HK-2 (cell line): ENCODE measurements at regions not wholly inside any gene's neighbourhood (a gene's known extent, or its start where the extent isn't known, plus 50 kb on each side); places are given as distances from the start of the nearest gene placed in this dataset.
"Not testable (repeated sequence)": the region's sequence is repeated elsewhere in the genome, so short reads cannot be mapped to it uniquely, and the experiment has no call there.

ENCODE experiments used
- DNase-seq: peaks from one replicate; pipeline ENCODE4 v3.0.0-alpha.2; 2018; ENCODE audit not compliant: unreplicated experiment

DNA sequence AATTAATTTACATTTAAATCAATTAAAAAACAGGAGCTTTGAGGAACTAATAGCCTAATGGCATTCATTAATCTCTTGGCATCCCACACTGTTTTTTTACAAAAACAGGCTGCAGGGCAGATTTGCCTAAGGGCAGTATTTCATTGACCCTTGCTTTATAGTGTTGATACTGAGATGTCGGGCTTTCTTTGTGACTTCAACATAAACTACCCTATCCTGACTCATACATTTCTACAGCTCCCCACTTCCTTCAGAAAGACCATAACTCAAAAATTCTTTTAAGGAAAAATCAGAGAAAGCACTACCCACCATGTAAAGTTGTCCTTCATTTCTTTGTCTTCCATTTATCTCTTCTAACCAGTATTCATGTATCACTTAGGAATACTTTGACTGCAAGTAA, 92.2 kb upstream of the NT5E start:
- no peak for DNase-seq

DNA sequence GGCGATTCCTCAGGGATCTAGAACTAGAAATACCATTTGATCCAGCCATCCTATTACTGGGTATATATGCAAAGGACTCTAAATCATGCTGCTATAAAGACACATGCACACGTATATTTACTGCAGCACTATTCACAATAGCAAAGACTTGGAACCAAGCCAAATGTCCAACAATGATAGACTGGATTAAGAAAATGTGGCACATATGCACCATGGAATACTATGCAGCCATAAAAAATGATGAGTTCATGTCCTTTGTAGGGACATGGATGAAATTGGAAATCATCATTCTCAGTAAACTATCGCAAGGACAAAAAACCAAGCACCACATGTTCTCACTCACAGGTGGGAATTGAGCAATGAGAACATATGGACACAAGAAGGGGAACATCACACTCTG, 93.1 kb upstream of the NT5E start:
- DNase-seq: not testable (repeated sequence)

DNA sequence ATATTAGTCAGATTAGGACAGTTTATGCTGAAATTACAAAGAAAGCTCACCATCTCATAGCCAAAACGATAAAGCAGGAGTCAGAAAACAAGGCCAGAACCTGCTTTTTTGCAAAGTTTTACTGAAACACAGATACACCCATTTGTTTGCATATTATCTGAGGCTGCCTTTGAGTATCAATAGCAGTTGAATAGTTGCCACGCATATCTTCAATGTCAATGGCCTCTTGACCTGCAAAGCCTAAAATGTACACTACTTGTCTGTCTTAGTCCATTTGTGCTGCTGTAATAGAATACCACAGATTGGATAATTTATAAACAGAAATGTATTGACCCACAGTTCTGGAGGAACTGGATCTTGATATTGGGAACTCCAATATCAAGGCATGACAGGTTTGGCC, 94.1 kb upstream of the NT5E start:
- no peak for DNase-seq

DNA sequence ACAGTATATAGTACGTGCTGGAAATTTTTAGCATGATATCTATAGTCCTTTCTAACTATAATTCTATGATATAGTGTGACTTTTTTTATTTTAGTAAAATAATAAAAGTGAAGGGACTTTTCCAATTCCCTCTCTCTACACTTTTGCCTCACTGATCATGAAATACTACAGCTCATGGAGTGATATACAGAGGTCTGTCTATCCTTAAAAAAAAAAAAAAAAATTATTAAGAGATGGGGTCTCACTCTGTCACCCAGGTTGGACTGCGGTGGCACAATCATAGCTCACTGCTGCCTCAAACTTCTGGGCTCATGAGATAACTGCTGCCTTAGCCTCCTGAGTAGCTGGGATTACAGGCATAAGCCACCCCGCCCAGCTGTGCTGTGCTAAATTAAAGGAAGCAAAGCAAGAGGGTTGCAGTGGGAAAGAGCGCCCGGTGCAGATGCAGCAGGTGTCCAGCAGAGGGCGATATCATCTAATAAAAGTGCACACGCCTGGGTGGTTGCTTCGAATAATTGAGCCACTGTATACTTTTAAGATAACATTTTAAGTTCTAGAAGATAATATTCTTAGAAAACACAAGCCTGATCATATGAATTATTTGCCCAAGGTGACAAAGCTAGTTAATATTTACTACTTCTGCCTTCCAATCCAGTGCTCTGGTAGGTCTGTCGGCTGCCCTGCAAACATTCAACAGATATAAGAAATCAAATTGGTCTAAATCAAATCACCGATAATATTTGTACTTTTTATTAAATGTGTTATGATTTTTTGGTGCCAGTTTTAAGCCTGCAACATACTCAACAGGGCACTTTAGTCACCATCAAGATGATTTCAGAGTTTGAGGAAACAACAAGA, 94.9 kb upstream of the NT5E start:
- DNase-seq: peak; percentile 66

DNA sequence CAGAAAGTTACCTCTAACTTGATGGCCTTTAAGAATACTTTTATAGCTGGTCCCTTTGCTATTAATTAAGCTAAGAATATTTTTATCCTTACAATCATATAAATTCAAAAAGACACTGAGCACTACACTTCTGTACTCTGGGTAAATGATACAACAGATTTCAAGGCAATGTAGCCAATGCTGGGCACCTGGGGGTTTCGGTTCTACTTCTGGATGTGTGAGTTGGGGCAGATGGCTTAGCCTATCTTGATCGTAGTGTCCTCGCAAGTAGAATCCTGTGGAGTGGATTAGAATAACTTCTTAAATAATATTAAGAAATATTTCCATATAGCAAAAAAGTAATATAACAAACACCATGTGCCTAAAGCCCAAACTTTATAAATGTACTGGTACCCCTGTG, 96.9 kb upstream of the NT5E start:
- no peak for DNase-seq

DNA sequence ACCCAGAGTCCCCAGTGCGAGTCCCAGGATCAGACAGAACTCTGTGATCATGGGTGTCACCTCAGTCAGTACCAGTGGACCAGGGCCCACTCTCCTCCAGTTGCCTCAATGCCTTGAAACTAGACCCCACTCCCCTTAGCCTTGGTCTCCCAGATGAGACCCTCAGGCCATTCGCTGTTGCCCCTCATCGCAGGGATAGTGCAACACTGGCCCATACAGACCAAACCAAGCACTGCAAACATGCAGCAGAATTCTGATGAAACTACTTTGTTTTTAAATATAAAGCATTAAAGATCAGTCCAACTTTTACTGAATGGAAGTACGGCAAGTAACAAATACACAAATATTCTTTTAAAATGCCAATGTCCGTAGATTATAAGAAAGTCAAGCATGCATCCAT, 101.2 kb upstream of the NT5E start:
- no peak for DNase-seq

DNA sequence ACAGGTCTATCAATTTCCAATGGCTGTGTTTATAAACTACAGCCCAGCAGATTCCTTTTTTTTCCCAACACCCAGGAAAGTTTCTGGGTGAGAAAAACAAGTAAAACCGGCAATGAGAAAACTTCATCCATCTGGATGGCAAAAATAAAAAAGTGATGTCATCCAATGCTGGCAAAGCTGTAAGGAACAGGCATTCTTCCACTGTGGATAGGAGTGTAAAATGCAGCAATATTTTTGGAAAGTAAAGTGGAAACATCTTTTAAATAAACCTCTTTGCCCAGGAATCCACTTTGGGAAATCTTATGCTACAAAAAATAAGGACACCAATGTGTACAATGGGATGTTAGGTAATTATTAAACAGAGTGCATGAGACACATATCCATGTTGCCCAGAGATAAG, 102.1 kb upstream of the NT5E start:
- DNase-seq: no peak

DNA sequence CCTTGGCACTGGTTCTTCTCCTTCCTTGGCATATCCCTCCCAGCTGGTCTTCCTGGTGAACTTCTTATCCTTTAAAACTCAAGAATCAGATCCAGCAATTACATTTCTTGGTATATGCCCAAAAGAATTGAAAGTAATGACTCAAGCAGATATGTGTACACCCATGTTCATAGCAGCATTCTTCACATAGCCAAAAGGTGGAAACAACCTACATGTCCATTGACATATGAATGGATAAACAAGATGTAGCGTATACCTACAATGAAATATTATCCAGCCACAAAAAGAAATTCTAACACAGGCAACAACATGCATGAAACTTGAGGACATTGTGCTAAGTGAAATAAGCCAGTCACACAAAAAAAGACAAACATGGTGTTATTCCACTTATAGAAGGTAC, 103.7 kb upstream of the NT5E start:
- no peak for DNase-seq

DNA sequence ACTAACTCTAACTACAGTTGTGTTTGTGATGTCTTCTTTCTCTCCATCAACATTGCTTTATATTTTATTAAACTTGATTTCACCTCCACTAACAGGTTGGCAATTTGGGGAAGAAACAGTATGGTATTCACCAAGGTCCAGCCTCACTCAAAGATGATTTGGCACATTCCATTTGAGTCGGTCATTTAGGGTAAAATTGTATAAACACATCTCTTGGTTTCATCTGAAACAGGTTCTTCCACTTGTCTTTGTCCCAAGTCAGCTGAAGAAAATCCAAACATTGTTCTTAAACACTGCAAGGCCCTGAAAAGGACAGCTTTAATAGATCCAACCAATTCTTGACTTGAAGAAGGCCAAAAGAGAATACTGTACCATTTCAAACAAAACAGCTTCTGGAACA, 104.9 kb upstream of the NT5E start:
- no peak for DNase-seq

DNA sequence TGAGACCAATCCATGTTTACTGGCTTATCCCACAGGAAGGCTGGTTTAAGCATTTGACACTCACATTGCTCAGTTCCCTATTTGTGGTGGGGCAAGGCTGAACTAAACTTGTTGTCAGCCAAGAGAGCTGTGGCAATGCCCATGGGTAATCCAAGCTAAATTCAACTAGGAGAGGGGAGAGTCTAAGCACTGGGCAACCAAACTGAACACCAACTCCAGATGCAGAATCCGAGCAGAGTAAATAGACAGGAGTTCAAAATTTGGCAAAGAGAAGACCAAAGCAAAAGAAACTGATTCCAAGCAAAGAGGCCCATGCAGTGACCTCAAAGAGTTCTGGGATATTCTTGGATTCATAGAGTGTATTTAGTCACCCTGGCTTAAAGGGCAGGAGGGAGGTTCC, 106.5 kb upstream of the NT5E start:
- DNase-seq: no peak

DNA sequence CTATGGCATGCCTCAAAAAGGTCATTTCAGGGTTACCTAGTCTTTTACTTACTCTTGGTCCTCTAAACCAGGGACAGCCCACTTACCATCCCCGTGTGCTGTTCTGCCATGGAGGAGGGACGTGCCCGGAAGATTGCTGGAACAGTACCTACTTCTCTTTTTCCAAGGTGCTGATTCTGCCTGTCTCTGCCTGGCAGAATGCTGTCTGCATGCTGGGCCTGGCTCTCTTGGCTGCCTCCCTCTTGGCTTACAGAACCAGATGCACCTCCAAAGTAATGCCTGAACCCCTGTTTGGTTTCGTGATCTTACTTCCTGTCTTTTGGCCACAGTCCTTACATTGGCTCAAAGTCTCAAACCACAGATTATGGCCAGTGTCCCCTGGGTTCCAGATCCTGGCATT, 120.7 kb upstream of the NT5E start:
- no peak for DNase-seq

DNA sequence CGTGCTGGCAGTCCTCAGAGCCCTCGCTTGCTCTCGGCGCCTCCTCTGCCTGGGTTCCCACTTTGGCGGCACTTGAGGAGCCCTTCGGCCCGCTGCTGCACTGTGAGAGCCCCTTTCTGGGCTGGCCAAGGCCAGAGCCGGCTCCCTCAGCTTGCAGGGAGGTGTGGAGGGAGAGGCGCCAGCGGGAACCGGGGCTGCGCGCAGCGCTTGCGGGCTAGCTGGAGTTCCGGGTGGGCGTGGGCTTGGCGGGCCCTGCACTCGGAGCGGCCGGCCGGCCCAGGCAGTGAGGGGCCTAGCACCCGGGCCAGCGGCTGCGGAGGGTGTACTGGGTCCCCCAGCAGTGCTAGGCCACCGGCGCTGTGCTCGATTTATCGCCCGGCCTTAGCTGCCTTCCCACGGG, 124.1 kb upstream of the NT5E start:
- DNase-seq: not testable (repeated sequence)

DNA sequence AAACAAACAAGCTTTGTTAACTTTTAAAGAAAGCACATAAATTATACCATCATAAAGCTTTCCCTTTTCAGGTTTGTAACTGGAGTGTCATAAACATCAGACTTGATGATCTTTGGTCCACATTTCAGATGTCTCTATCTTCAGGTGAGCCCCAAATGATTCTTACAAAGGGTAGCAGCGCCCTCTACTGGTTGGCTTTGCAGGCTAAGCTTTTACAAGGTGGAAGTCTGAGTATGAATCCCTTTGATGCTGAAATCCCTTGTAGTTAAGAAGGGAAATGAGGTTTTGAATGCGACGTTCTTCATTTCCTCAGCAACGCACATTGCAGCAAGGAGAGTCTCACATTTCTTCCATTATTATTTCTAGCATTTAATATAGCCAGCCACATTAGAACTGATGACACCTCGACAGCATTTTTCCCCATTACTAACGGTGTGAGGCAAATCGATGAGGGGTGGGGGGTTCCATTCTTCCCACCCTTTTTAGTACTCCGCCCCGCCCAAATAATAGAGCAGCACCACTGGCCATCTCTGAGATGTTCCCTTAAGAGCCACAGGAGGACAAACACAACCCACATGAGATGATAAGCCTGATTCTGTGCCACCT, 126.3 kb upstream of the NT5E start:
- DNase-seq: peak; percentile 70

DNA sequence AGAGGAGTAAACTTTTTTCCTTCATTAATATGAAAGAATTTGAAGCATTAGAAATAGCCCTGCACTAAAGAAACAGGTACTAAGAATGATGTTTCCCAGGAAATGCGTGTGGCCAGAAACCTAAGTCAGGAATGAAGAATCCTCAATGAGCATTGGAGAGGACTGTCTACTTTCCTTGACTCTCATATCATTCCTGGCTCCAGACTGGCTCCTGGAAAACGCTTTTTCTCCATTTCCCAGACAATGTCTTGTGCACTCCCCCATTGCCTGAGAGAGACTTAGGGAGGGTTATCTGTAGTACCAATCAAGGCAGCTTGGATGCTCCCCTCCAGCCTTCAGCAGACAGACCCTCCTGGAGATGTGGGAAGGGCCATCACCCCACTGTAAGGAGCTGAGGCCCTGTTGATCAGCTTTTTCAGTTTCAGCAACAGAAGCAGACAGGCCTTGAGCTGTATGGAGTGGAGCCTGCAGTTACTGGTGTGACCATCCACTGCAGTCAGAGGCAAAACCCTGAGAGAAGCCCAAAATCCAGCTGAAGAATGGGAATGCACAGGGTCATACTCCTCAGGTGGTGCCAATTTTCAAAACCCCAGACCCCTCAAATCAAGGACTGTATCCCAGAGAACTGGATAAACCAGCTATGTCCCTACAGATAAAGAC, 127.3 kb upstream of the NT5E start:
- no peak for DNase-seq

DNA sequence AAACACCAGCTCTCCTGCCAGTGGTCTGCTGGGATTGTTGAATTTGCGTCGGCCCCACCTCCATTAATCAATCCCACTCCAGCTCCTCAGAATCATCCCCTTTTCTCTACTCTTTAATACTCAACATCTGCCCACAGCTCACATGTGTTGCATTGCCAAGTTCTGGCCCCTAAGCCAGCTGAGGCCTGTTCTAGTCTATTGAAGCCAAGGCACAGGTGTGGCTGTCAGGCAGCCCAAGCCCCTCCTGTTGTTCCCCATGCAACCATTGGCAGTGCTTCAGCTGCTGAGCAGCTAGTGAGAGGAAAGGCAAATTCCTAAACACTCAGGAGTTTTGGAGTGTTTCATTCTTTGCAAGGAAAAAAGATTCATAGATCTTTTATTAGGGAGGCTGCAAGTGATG, 128.0 kb upstream of the NT5E start:
- DNase-seq: no peak

DNA sequence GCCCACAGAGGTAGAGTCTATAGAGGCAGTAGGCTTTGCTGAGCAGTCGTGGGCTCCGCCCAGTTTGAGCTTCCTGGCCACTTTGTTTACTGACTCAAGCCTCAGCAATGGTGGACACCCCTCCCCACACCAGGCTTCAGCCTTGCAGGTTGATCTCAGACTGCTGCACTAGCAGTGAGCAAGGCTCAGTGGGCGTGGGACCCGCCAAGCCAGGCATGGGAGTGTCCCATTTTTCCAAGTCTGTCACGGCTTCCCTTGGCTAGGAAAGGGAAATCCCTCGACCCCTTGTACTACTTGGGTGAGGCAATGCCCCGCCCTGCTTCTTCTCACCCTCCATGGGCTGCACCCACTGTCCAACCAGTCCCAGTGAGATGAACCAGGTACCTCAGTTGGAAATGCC, 135.3 kb upstream of the NT5E start:
- DNase-seq: no peak

DNA sequence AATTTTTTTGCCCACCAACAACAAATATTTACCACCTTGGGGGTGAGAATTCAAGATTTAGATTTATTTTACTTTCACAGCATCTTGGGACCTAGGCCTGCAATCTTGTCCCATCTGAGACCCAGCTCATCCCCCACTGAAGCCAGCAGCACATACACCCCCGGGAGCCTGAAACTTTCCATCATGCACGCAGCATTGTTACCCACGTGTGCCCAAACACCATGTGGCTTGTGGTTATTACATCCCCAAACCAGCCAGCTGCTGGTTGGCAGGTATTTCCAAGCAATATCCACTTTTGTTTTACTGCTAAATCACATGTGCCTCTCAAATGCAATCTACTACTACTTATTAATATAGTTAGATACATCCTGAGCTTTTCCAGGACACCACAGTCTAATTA, 149.3 kb upstream of the NT5E start:
- DNase-seq: no peak

DNA sequence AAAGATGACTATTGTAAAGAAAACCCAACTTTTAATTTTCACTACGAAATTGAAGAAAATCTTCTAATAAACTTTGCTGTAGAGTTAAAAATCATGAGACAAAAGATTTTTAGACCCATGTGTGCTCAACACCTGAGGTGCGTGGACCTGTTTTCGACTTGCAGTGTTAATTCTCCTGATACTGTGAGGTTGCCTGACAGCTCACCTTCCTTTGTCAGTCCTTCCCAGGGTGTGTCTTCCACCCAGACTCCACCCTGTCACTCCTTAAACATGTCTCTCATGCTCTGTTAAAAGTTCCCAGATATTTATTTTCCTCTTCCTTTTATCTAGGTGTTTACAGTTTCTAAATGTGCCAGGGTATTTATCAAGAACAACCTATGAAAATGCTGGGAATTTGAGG, 151.3 kb upstream of the NT5E start:
- no peak for DNase-seq

DNA sequence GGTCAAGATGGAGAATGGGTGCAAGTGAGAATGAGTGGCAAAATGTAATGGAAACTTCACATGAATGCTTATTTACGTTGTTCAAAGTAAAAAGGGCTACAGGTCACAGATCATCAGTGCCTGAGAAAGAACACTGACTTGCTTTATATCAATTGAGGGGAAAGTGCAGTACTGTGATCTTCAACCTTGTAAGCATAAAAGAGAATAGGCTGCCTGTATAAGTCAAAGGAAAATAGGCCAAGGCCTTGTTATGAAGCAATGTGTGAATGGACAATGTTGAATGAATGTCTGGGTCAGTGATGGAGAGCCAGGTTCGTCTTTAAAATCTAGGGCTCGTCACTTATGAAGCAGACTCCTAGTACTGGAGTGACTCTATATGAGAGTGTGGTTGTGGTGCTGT, 158.6 kb upstream of the NT5E start:
- no peak for DNase-seq

DNA sequence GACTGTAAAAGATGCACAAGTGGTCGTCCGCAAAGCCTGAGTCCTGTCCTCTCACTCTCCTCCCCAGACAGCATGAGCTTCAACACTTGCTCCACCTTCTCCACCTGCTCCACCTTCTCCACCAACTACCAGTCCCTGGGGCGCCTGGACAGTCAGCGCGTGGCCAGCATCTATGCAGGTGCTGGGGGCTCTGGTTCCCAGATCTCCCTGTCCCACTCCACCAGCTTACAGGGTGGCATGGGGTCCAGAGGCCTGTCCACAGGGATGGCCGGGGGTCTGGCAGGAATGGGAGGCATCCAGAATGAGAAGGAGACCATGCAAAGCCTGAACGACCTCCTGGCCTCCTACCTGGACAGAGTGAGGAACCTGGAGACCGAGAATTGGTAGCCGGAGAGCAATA, 162.2 kb upstream of the NT5E start:
- DNase-seq: no peak

DNA sequence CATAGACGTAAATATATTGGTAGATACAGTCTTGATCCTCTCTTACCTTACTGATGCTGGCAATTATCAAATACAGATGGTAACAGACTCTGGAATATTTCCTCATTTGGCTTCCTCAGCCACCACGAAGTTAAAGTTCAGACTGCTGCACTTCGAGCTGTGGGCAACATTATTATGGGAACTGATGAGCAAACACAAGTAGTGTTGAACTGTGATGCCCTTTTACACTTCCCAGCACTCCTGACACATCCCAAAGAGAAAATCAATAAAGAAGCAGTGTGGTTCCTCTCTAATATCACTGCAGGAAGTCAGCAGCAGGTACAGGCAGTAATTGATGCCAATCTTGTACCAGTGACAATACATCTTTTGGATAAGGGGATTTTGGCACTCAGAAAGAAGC, 162.7 kb upstream of the NT5E start:
- DNase-seq: no peak

DNA sequence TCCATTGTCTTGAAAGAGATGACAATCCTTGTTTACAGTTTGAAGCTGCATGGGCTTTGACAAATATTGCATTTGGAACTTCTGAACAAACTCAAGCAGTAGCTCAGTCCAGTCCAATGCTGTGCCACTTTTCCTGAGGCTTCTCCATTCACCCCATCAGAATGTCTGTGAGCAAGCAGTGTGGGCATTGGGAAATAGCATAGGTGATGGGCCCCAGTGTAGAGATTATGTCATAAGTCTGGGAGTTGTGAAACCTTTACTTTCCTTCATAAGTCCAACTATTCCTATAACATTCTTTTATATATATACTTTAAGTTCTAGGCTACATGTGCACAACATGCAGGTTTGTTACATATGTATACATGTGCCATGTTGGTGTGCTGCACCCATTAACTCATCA, 163.4 kb upstream of the NT5E start:
- not testable (repeated sequence) for DNase-seq

DNA sequence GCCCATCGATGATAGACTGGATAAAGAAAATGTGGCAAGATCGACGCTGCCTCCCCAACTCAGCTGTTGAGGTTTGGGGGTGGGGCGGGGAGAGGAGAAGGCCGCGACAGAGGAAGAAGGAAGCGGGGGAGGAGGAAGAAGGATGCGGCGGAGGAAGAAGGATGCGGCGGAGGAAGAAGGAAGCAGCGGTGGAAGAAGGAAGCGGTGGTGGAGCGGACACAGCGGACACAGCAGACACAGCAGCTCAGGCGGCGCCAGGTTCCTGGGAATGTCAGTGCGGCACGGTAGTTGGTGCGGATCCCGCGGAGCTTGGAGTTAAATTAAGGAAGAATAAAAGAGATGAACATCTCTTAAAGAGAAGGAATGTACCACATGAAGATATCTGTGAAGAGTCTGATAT, 163.9 kb upstream of the NT5E start:
- DNase-seq: no peak
